GM12865 (cell line): ENCODE measurements at regions not wholly inside any gene's neighbourhood (a gene's known extent, or its start where the extent isn't known, plus 50 kb on each side); places are given as distances from the start of the nearest gene placed in this dataset.
A peak's percentile ranks its signal among the peaks of the same experiment; 100 is the strongest.

ENCODE experiments used
- DNase-seq: peaks from one replicate; pipeline ENCODE4 v3.0.0; 2010; ENCODE audit warnings: low read depth
- H3K4me3 ChIP-seq: 2 replicates; pipeline ENCODE4 v1.5.1; 2011; ENCODE audit warnings: mild to moderate bottlenecking, low read depth, low read length, control low read depth
- CTCF ChIP-seq: IDR thresholded peaks from 2 replicates; pipeline ENCODE4 v1.5.1; 2011; ENCODE audit warnings: low read length, control low read depth, low read depth, inconsistent platforms; ENCODE audit not compliant: insufficient read depth; ENCODE audit errors: missing control alignments

GRCh38 chr5:126365446-126366198 lies 57.6 kb upstream of the GRAMD2B start:
- no peak for TF ChIP-seq CTCF
- no peak overlapping the region for H3K4me3 ChIP-seq
- no peak for DNase-seq

GRCh38 chr5:126366199-126366560 lies 57.0 kb upstream of the GRAMD2B start:
- H3K4me3 ChIP-seq = no peak overlapping the region
- no peak for DNase-seq
- no peak for TF ChIP-seq CTCF

- no peak for TF ChIP-seq CTCF
- H3K4me3 ChIP-seq = no peak overlapping the region
- peak; percentile 35 for DNase-seq
These were observed 54.9 kb upstream of the GRAMD2B start for GRCh38 chr5:126368239-126368812.

GRCh38 chr5:126369083-126369482 lies 54.1 kb upstream of the GRAMD2B start:
- H3K4me3 ChIP-seq = no peak overlapping the region
- DNase-seq = no peak
- no peak for TF ChIP-seq CTCF

- no peak for DNase-seq
- TF ChIP-seq CTCF = no peak
- H3K4me3 ChIP-seq = no peak overlapping the region
These were observed 53.0 kb upstream of the GRAMD2B start for GRCh38 chr5:126369995-126370731.

GRCh38 chr5:126370796-126371718 lies 52.2 kb upstream of the GRAMD2B start:
- H3K4me3 ChIP-seq = no peak overlapping the region
- no peak for DNase-seq

More at GRCh38 chr5:126370796-126371718, 52.2 kb upstream of the GRAMD2B start:
- TF ChIP-seq CTCF = no peak
